WTC11 (cell line): ENCODE measurements at regions not wholly inside any gene's neighbourhood (a gene's known extent, or its start where the extent isn't known, plus 50 kb on each side); places are given as distances from the start of the nearest gene placed in this dataset.

Experiments
- ATAC-seq: fragments of 200-7000 bp; cut with Tn5 transposase; 2 replicates; pipeline ENCODE4 v1.10.0; 2021; ENCODE audit warnings: mild to moderate bottlenecking, moderate library complexity
- CTCF ChIA-PET: fragments of 300-600 bp; sonication (Branson Sonifier 250); formaldehyde crosslinking; loops from one replicate; lab custom pipeline; 2021; ENCODE audit warnings: antibody characterized with exemption; lab: Charles Lee
- POLR2A ChIA-PET: fragments of 350-600 bp; sonication (Branson Sonifier 250); formaldehyde crosslinking; loops from one replicate; lab custom pipeline; 2021; ENCODE audit warnings: antibody characterized with exemption; lab: Charles Lee
- DNase-seq: peaks from one replicate; pipeline ENCODE4 v3.0.0; 2021; ENCODE audit warnings: low spot score
- H3K27ac Mint-ChIP-seq: 2 replicates; pipeline ENCODE4 v1.8.0; 2021; ENCODE audit warnings: mixed read lengths
- H3K27me3 Mint-ChIP-seq: 2 replicates; pipeline ENCODE4 v1.8.0; 2021; ENCODE audit warnings: low read depth, mild to moderate bottlenecking, moderate library complexity, mixed read lengths
- H3K36me3 Mint-ChIP-seq: 2 replicates; pipeline ENCODE4 v1.8.0; 2021; ENCODE audit warnings: mixed read lengths
- H3K4me1 Mint-ChIP-seq: 2 replicates; pipeline ENCODE4 v1.8.0; 2022; ENCODE audit warnings: mixed read lengths
- H3K4me3 Mint-ChIP-seq: 2 replicates; pipeline ENCODE4 v1.8.0; 2021; ENCODE audit warnings: mild to moderate bottlenecking, moderate library complexity, mixed read lengths
- H3K9me3 Mint-ChIP-seq: 2 replicates; pipeline ENCODE4 v1.8.0; 2021; ENCODE audit warnings: mixed read lengths
- ATF2 ChIP-seq: sonication (generic); formaldehyde crosslinking; IDR thresholded peaks from 2 replicates; pipeline ENCODE4 v1.8.1; 2022; ENCODE audit warnings: low read depth, missing genetic modification reagents, borderline replicate concordance
- ATF3 ChIP-seq: sonication (generic); formaldehyde crosslinking; conservative IDR thresholded peaks from 2 replicates; pipeline ENCODE4 v1.8.1; 2022; ENCODE audit warnings: mild to moderate bottlenecking, missing genetic modification reagents
- CREM ChIP-seq: sonication (generic); formaldehyde crosslinking; IDR thresholded peaks from 2 replicates; pipeline ENCODE4 v1.8.1; 2022; ENCODE audit warnings: mild to moderate bottlenecking, missing genetic modification reagents, moderate library complexity
- E2F1 ChIP-seq: sonication (generic); formaldehyde crosslinking; IDR thresholded peaks from 2 replicates; pipeline ENCODE4 v1.8.0; 2022; ENCODE audit warnings: mild to moderate bottlenecking, missing genetic modification reagents
- E2F4 ChIP-seq: sonication (generic); formaldehyde crosslinking; IDR thresholded peaks from 2 replicates; pipeline ENCODE4 v1.8.1; 2022; ENCODE audit warnings: low read depth, mild to moderate bottlenecking, moderate library complexity, missing genetic modification reagents, borderline replicate concordance
- E2F5 ChIP-seq: sonication (generic); formaldehyde crosslinking; IDR thresholded peaks from 2 replicates; pipeline ENCODE4 v1.8.1; 2022; ENCODE audit warnings: mild to moderate bottlenecking, moderate library complexity, missing genetic modification reagents
- EMX1 ChIP-seq: fragments of 250-450 bp; sonication (Bioruptor Pico); IDR thresholded peaks from 2 replicates; pipeline ENCODE4 v1.8.0; 2021; ENCODE audit warnings: mild to moderate bottlenecking
- FOXP1 ChIP-seq: sonication (generic); formaldehyde crosslinking; IDR thresholded peaks from 2 replicates; pipeline ENCODE4 v1.8.0; 2022; ENCODE audit warnings: missing genetic modification reagents, mild to moderate bottlenecking, moderate library complexity, borderline replicate concordance
- HMGXB4 ChIP-seq: sonication (generic); formaldehyde crosslinking; IDR thresholded peaks from 2 replicates; pipeline ENCODE4 v1.8.1; 2023; ENCODE audit warnings: mild to moderate bottlenecking, moderate library complexity, missing genetic modification reagents
- IRF1 ChIP-seq: sonication (generic); formaldehyde crosslinking; IDR thresholded peaks from 2 replicates; pipeline ENCODE4 v1.8.0; 2023; ENCODE audit warnings: missing genetic modification reagents
- IRF2 ChIP-seq: sonication (generic); formaldehyde crosslinking; IDR thresholded peaks from 2 replicates; pipeline ENCODE4 v1.8.0; 2022; ENCODE audit warnings: low read depth, missing genetic modification reagents, borderline replicate concordance
- MYBL2 ChIP-seq: sonication (generic); formaldehyde crosslinking; IDR thresholded peaks from 2 replicates; pipeline ENCODE4 v1.8.1; 2023; ENCODE audit warnings: mild to moderate bottlenecking, moderate library complexity, missing genetic modification reagents
- SMAD3 ChIP-seq: sonication (generic); formaldehyde crosslinking; IDR thresholded peaks from 2 replicates; pipeline ENCODE4 v1.8.0; 2022; ENCODE audit warnings: missing genetic modification reagents, mild to moderate bottlenecking, borderline replicate concordance
- USF1 ChIP-seq: sonication (generic); formaldehyde crosslinking; IDR thresholded peaks from 2 replicates; pipeline ENCODE4 v1.8.0; 2022; ENCODE audit warnings: mild to moderate bottlenecking, missing genetic modification reagents
- ZNF219 ChIP-seq: sonication (generic); formaldehyde crosslinking; IDR thresholded peaks from 2 replicates; pipeline ENCODE4 v1.8.0; 2023; ENCODE audit warnings: missing genetic modification reagents, mild to moderate bottlenecking, borderline replicate concordance
- ZNF263 ChIP-seq: sonication (generic); formaldehyde crosslinking; IDR thresholded peaks from 2 replicates; pipeline ENCODE4 v1.8.1; 2022; ENCODE audit warnings: low read depth, mild to moderate bottlenecking, moderate library complexity, missing genetic modification reagents
- ZNF423 ChIP-seq: fragments of 250-450 bp; sonication (Bioruptor Pico); IDR thresholded peaks from 2 replicates; pipeline ENCODE4 v2.1.2; 2022; ENCODE audit warnings: mild to moderate bottlenecking, moderate library complexity
- ZSCAN18 ChIP-seq: fragments of 250-450 bp; sonication (Bioruptor Pico); IDR thresholded peaks from 2 replicates; pipeline ENCODE4 v2.1.2; 2022; ENCODE audit warnings: mild to moderate bottlenecking, moderate library complexity

GRCh38 chr12:114740448-114740847 is 56.5 kb upstream of the TBX3 start:
- Mint-ChIP-seq H3K27me3 (peaks cover 30% of the 10 kb centered on the region), H3K27ac (no peak overlapping the region), H3K9me3 (no peaks in the 10 kb centered on the region), H3K4me1 (peaks cover 10% of the 10 kb centered on the region), H3K36me3 (no peaks in the 10 kb centered on the region), H3K4me3 (no peak overlapping the region)
- no peak for DNase-seq
- POLR2A ChIA-PET: no interaction called here
- CTCF ChIA-PET: no interaction called here
- ATAC-seq: no peak
- no peak for TF ChIP-seq E2F4 (CRISPR knock-in tag)
- TF ChIP-seq ZNF423: no peak
- TF ChIP-seq FOXP1 (CRISPR knock-in tag): no peak
- no peak for TF ChIP-seq E2F5 (CRISPR knock-in tag)
- TF ChIP-seq CREM (CRISPR knock-in tag): no peak
- no peak for TF ChIP-seq ATF3 (CRISPR knock-in tag)
- no peak for TF ChIP-seq MYBL2
- TF ChIP-seq USF1 (CRISPR knock-in tag): no peak
- TF ChIP-seq E2F1: no peak
- TF ChIP-seq SMAD3 (CRISPR knock-in tag): no peak
- no peak for TF ChIP-seq ZNF263
- no peak for TF ChIP-seq EMX1 (CRISPR knock-in tag)
- no peak for TF ChIP-seq IRF1 (CRISPR knock-in tag)
- TF ChIP-seq IRF2 (CRISPR knock-in tag): no peak
- TF ChIP-seq ATF2: no peak
- no peak for TF ChIP-seq ZNF219 (CRISPR knock-in tag)
- TF ChIP-seq ZSCAN18 (CRISPR knock-in tag): no peak
- TF ChIP-seq HMGXB4 (CRISPR knock-in tag): no peak
